Thymus (tissue), 11 donors: ENCODE measurements at regions not wholly inside any gene's neighbourhood (a gene's known extent, or its start where the extent isn't known, plus 50 kb on each side); places are given as distances from the start of the nearest gene placed in this dataset.

Source experiments
- DNase-seq, 9 donors: peaks; one replicate each; pipeline ENCODE4 v3.0.0-alpha.2; 2013; ENCODE audit warnings: low spot score in 9 of 9, low read depth in 6 of 9, missing footprints in 1 of 9
- H3K27ac ChIP-seq, 2 donors: one replicate each; pipeline ENCODE4 v1.5.1; 2013; ENCODE audit warnings: control low read depth in 1 of 2, low read depth in 1 of 2, low read length in 1 of 2, mild to moderate bottlenecking in 1 of 2, moderate library complexity in 1 of 2
- H3K27me3 ChIP-seq, 2 donors: one replicate each; pipeline ENCODE4 v1.5.1; 2013; ENCODE audit warnings: low read length in 1 of 2; ENCODE audit not compliant: control insufficient read depth in 2 of 2, insufficient read depth in 1 of 2
- H3K36me3 ChIP-seq, 2 donors: one replicate each; pipeline ENCODE4 v1.5.1; 2013; ENCODE audit warnings: low read length in 1 of 2, mild to moderate bottlenecking in 1 of 2, moderate library complexity in 1 of 2; ENCODE audit not compliant: control insufficient read depth in 2 of 2, insufficient read depth in 2 of 2
- H3K4me1 ChIP-seq, 2 donors: one replicate each; pipeline ENCODE4 v1.5.1; 2013; ENCODE audit warnings: low read length in 2 of 2; ENCODE audit not compliant: control insufficient read depth in 2 of 2, insufficient read depth in 2 of 2
- H3K4me3 ChIP-seq, 2 donors: one replicate each; pipeline ENCODE4 v1.5.1; 2013; ENCODE audit warnings: low read length in 2 of 2, control low read depth in 1 of 2, mild to moderate bottlenecking in 1 of 2
- H3K9me3 ChIP-seq, 2 donors: one replicate each; pipeline ENCODE4 v1.5.1; 2013; ENCODE audit warnings: low read length in 1 of 2, mild to moderate bottlenecking in 1 of 2; ENCODE audit not compliant: control insufficient read depth in 2 of 2, insufficient read depth in 1 of 2
- WGBS: extraction: QIAGEN DNeasy Blood & Tissue Kit; methylation state at CpG from one replicate; pipeline ENCODE4 v1.1.7; 2013; 5-methylcytosine and 5-hydroxymethylcytosine counted together
- donor health status: healthy.

DNA sequence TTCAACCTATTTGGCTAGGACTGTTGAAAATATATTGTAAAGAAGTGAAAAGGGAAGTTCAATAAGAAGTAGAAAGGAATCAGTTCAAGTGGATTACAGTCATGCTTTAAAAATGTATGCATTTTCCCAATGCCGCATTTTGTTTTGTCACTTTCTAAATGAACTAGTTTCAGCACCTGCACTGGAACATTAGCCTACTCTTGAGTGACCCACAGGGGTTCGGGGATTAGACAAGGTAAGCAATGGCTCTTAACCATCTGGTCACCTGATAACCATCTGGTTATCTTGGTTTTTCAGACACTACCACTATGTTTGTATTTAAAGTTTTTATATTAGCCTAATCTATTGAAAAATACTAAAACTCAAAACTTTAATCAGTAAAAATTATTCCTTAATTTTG is 97.6 kb downstream of the CD164 start:
- no peaks in the 10 kb centered on the region for H3K9me3 ChIP-seq
- WGBS = 76% methylated on average over 2 of the region's 2 CpGs
- no peak for DNase-seq
- no peak overlapping the region for H3K4me3 ChIP-seq
- no peaks in the 10 kb centered on the region for H3K4me1 ChIP-seq
- H3K36me3 ChIP-seq = no peaks in the 10 kb centered on the region
- H3K27me3 ChIP-seq = no peaks in the 10 kb centered on the region
- H3K27ac ChIP-seq = no peak overlapping the region

DNA sequence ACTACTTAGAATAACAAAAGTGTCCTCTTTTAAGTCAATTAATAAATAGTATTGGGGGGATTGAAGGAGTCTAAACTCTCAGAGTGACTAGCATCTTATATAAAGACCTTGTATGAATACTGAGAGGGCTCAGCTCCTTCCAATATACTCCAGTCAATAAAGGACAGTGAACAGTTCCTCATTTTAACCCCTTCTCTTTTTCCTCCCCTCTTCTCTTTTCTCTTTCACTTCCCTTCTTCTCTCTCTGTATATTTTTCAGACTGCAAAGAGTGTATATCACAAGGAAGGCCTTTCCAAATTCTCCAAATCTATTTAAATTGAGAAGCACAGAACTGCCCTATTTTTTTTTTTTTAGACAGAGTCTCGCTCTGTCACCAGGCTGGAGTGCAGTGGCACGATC is 99.5 kb downstream of the CD164 start:
- Histone ChIP-seq H3K27me3 (no peaks in the 10 kb centered on the region), H3K27ac (no peak overlapping the region), H3K4me1 (no peaks in the 10 kb centered on the region), H3K4me3 (no peak overlapping the region), H3K36me3 (no peaks in the 10 kb centered on the region), H3K9me3 (no peaks in the 10 kb centered on the region)
- WGBS = 97% methylated on average over 2 of the region's 2 CpGs
- no peak for DNase-seq

DNA sequence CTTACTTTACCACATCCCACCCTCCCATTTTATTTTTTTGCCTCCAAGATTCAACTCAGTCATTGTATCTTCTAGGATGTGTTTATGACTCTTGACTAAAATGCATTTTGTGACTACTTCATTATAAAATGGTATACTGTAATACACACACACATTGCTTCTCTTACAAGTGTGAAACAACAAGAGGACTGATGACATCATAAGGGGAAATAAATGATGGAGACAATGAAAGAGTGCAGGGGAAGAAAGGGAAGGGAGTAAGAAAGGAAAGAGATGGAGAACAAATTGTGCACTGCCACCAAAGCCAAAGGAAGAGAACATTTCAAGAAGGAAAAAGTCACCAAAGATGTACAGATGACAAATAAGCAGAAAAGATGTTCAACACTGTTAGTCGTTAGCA is 102.6 kb downstream of the CD164 start:
- Histone ChIP-seq H3K27ac (no peak overlapping the region), H3K4me1 (no peaks in the 10 kb centered on the region), H3K27me3 (no peaks in the 10 kb centered on the region), H3K9me3 (no peaks in the 10 kb centered on the region), H3K36me3 (no peaks in the 10 kb centered on the region), H3K4me3 (no peak overlapping the region)
- 97% methylated on average over 1 of the region's 1 CpG for WGBS
- no peak for DNase-seq

DNA sequence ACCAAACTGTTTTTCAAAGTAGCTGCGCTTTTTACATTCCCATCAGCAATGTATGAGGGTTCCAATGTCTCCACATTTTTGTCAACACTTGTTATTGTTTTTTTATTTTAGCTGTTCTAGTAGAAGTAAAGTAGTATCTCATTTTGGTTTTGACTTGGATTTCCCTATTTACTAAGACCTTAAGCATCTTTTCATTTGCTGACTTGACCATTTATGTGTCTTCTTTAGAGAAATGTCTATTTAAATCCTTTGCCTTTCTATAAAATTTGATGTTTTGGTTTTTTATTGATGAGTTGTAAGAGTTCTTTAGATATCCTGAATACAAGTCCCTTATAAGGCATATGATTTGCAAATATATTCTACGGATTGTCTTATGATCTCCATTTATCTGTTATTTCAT is 110.6 kb downstream of the CD164 start:
- H3K27ac ChIP-seq = no peak overlapping the region
- H3K9me3 ChIP-seq = peaks cover 0 to 3% of the 10 kb centered on the region in 2 donors
- H3K27me3 ChIP-seq = no peaks in the 10 kb centered on the region
- WGBS = 49% methylated on average over 2 of the region's 2 CpGs
- DNase-seq = no peak
- H3K36me3 ChIP-seq = no peaks in the 10 kb centered on the region
- no peaks in the 10 kb centered on the region for H3K4me1 ChIP-seq
- H3K4me3 ChIP-seq = no peak overlapping the region

DNA sequence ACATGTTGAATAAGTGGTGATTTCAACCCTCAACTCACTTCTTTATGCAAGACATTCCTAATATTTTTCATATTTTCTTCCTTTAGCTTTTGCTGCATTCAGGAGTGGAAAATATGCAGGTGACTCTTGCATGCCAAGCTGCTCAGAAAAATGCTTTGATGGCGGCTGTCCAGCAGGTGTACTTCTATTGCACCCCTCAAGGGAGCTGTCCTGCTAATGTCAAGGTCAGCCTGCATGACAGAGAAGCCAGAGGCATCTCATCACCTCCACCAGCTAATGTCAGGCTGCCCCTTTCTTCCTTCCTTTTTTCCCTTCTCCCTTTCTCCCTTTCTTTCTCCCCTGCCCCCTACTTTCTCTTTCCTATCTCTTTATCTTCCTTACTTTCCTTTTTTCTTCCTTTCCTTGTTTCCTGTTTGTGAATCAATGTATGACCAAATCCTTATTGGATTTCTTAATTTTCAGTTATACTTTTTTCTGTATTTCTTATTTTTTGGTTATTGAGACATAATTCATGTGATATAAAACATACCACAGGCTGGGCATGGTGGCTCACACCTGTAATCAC is 112.2 kb downstream of the CD164 start:
- no peak overlapping the region for H3K27ac ChIP-seq
- no peaks in the 10 kb centered on the region for H3K36me3 ChIP-seq
- no peaks in the 10 kb centered on the region for H3K27me3 ChIP-seq
- no peak for DNase-seq
- no peaks in the 10 kb centered on the region for H3K4me1 ChIP-seq
- H3K9me3 ChIP-seq = peaks cover 0 to 3% of the 10 kb centered on the region in 2 donors
- WGBS = 98% methylated on average over 1 of the region's 1 CpG
- H3K4me3 ChIP-seq = no peak overlapping the region

DNA sequence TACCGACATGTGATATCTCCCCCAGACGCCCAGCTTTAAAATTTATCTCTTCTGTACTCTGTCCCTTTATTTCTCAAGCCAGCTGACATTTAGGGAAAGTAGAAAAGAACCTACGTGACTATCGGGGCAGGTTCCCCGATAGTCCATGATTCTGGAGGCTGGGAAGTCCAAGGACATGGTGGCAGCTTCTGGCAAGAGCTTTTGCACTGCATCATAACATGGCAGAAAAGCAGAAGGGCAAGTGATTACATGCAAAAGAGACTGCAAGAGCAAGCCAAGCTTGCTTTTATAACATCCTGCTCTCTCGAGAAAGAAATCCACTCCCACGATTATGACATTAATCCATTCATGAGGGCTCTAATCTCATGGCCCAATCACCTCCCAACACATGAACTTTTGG is 113.2 kb downstream of the CD164 start:
- Histone ChIP-seq H3K4me3 (no peak overlapping the region), H3K4me1 (no peaks in the 10 kb centered on the region), H3K9me3 (peaks cover 0 to 3% of the 10 kb centered on the region in 2 donors), H3K27ac (no peak overlapping the region), H3K27me3 (no peaks in the 10 kb centered on the region), H3K36me3 (no peaks in the 10 kb centered on the region)
- no peak for DNase-seq
- WGBS = 96% methylated on average over 7 of the region's 7 CpGs

DNA sequence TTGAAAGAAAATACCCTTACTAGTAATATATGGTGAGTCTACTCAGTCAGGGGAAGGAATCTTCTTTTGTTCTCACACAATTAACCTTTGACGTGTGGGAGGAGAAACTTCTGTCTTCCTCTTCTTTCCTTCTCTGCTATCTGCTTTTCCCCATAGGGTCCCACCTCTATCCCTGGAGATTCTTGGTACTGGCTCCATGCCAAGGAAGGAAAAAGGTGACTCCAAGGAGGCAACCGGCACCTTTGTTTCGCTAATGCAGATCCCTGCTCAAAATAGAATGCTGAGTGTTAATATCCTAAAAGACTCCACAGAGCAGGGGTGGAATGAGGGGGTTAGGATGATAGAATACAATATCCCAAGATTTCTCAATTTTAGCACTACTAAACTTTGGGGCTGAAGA is 116.7 kb downstream of the CD164 start:
- Histone ChIP-seq H3K36me3 (no peaks in the 10 kb centered on the region), H3K9me3 (peaks cover 0 to 3% of the 10 kb centered on the region in 2 donors), H3K4me1 (no peaks in the 10 kb centered on the region), H3K4me3 (no peak overlapping the region), H3K27ac (no peak overlapping the region), H3K27me3 (no peaks in the 10 kb centered on the region)
- no peak for DNase-seq
- over 99% methylated on average over 3 of the region's 3 CpGs for WGBS

DNA sequence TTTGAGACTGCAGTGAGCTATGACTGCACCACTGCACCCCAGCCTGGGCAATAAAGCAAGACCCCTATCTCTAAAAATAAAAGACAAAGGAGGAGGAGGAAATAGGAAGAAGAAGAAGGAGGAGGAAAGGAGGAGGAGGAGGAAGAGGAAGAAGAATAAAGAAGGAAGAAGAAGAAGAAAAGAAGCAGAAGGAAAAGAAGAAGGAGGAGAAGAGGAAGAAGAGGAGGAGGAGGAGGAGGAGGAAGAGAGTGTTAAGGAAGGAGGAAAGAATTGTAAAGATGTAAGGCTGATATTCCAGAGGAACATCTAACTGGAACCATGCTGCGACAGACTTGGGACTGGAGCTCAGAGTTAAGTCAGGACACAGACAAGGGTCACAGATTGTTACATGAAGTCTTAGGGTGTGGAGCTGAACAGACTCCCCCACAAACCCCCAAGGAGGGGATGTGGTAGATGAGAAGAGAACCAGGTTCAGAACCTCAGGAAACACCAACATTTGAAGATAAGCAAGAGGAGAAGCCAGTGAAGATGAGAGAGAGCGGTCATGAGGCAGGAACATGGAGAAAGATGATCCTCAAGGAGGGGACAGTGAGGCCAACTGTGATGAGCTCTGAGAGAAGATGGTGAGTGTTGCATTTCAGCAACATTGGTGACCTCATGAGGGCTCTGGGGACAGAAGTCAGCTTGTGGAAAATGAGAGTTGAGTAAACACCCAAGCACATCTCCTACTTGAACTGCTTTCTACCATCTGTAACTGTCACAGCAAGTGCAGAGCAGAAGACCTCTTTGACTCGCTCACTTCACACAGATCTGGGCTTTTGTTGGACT is 118.2 kb downstream of the CD164 start:
- Histone ChIP-seq H3K4me3 (no peak overlapping the region), H3K27me3 (no peaks in the 10 kb centered on the region), H3K27ac (no peak overlapping the region), H3K9me3 (peaks cover 0 to 2% of the 10 kb centered on the region in 2 donors), H3K36me3 (no peaks in the 10 kb centered on the region), H3K4me1 (no peaks in the 10 kb centered on the region)
- DNase-seq = no peak
- 97% methylated on average over 3 of the region's 3 CpGs for WGBS

DNA sequence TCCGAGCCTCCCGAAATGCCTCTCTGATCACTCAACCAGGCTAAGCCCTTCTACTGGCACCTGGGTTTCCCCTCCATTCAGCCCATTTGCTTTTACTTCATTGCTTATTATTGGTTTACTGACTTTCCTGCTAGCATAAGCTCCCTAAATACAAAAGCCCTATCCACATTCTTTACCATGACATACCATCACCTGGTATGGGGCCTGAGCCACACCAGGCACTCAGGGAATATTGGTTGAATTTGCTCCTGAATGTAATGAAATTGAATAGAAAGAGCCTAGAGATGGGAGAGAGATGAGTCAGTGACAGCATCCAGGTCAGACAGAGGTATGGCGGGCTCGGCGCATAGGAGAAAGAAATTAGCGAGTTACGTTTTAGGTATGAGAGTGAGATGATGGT is 120.0 kb downstream of the CD164 start:
- Histone ChIP-seq H3K9me3 (no peaks in the 10 kb centered on the region), H3K27ac (no peak overlapping the region), H3K36me3 (no peaks in the 10 kb centered on the region), H3K4me3 (no peak overlapping the region), H3K4me1 (no peaks in the 10 kb centered on the region), H3K27me3 (no peaks in the 10 kb centered on the region)
- DNase-seq = no peak
- 91% methylated on average over 7 of the region's 7 CpGs for WGBS
